T-helper 1 cell (primary cell): ENCODE measurements at regions not wholly inside any gene's neighbourhood (a gene's known extent, or its start where the extent isn't known, plus 50 kb on each side); places are given as distances from the start of the nearest gene placed in this dataset.
"Not testable (repeated sequence)": the region's sequence is repeated elsewhere in the genome, so short reads cannot be mapped to it uniquely, and the experiment has no call there.

Experiments
- DNase-seq, 5 donors: peaks; one replicate each; pipeline ENCODE4 v3.0.0-alpha.2; 2012 to 2020

- DNase-seq: no peak
These were observed 134.1 kb upstream of the SERPINE2 start for GRCh38 chr2:224173210-224173609.

GRCh38 chr2:224171226-224171625 lies 132.1 kb upstream of the SERPINE2 start:
- DNase-seq: no peak

- DNase-seq: no peak
These were observed 130.8 kb upstream of the SERPINE2 start for GRCh38 chr2:224169847-224170246.

- not testable (repeated sequence) for DNase-seq
These were observed 128.7 kb upstream of the SERPINE2 start for GRCh38 chr2:224167781-224168180.

GRCh38 chr2:224166654-224167053 lies 127.6 kb upstream of the SERPINE2 start:
- no peak for DNase-seq

GRCh38 chr2:224165901-224166319 lies 126.8 kb upstream of the SERPINE2 start:
- no peak for DNase-seq

- DNase-seq: no peak
These were observed 124.7 kb upstream of the SERPINE2 start for GRCh38 chr2:224163566-224164307.

GRCh38 chr2:224162122-224162521 lies 123.0 kb upstream of the SERPINE2 start:
- DNase-seq: peak in 1 of 5 donors; percentile 8

- no peak for DNase-seq
These were observed 122.6 kb upstream of the SERPINE2 start for GRCh38 chr2:224161712-224162111.

- DNase-seq: no peak
These were observed 121.8 kb upstream of the SERPINE2 start for GRCh38 chr2:224160917-224161316.

GRCh38 chr2:224159345-224159928 lies 120.4 kb upstream of the SERPINE2 start:
- no peak for DNase-seq

GRCh38 chr2:224158831-224159230 lies 119.7 kb upstream of the SERPINE2 start:
- no peak for DNase-seq

GRCh38 chr2:224158061-224158460 lies 119.0 kb upstream of the SERPINE2 start:
- no peak for DNase-seq

- DNase-seq: no peak
These were observed 118.6 kb upstream of the SERPINE2 start for GRCh38 chr2:224157655-224158054.

- no peak for DNase-seq
These were observed 117.3 kb upstream of the SERPINE2 start for GRCh38 chr2:224156436-224156835.

- DNase-seq: no peak
These were observed 116.8 kb upstream of the SERPINE2 start for GRCh38 chr2:224155896-224156295.

GRCh38 chr2:224155371-224155770 lies 116.3 kb upstream of the SERPINE2 start:
- DNase-seq: no peak

GRCh38 chr2:224151680-224152310 lies 112.7 kb upstream of the SERPINE2 start:
- DNase-seq: no peak

- no peak for DNase-seq
These were observed 112.1 kb upstream of the SERPINE2 start for GRCh38 chr2:224151161-224151560.

- DNase-seq: not testable (repeated sequence)
These were observed 109.0 kb upstream of the SERPINE2 start for GRCh38 chr2:224148058-224148457.

GRCh38 chr2:224147174-224147573 lies 108.1 kb upstream of the SERPINE2 start:
- no peak for DNase-seq

- no peak for DNase-seq
These were observed 107.5 kb upstream of the SERPINE2 start for GRCh38 chr2:224146356-224147160.

GRCh38 chr2:224145751-224146355 lies 106.8 kb upstream of the SERPINE2 start:
- no peak for DNase-seq
